GM12865 (cell line): ENCODE measurements at regions not wholly inside any gene's neighbourhood (a gene's known extent, or its start where the extent isn't known, plus 50 kb on each side); places are given as distances from the start of the nearest gene placed in this dataset.

ENCODE experiments used
- DNase-seq: peaks from one replicate; pipeline ENCODE4 v3.0.0; 2010; ENCODE audit warnings: low read depth
- H3K4me3 ChIP-seq: 2 replicates; pipeline ENCODE4 v1.5.1; 2011; ENCODE audit warnings: mild to moderate bottlenecking, low read depth, low read length, control low read depth
- CTCF ChIP-seq: IDR thresholded peaks from 2 replicates; pipeline ENCODE4 v1.5.1; 2011; ENCODE audit warnings: low read length, control low read depth, low read depth, inconsistent platforms; ENCODE audit not compliant: insufficient read depth; ENCODE audit errors: missing control alignments

DNA sequence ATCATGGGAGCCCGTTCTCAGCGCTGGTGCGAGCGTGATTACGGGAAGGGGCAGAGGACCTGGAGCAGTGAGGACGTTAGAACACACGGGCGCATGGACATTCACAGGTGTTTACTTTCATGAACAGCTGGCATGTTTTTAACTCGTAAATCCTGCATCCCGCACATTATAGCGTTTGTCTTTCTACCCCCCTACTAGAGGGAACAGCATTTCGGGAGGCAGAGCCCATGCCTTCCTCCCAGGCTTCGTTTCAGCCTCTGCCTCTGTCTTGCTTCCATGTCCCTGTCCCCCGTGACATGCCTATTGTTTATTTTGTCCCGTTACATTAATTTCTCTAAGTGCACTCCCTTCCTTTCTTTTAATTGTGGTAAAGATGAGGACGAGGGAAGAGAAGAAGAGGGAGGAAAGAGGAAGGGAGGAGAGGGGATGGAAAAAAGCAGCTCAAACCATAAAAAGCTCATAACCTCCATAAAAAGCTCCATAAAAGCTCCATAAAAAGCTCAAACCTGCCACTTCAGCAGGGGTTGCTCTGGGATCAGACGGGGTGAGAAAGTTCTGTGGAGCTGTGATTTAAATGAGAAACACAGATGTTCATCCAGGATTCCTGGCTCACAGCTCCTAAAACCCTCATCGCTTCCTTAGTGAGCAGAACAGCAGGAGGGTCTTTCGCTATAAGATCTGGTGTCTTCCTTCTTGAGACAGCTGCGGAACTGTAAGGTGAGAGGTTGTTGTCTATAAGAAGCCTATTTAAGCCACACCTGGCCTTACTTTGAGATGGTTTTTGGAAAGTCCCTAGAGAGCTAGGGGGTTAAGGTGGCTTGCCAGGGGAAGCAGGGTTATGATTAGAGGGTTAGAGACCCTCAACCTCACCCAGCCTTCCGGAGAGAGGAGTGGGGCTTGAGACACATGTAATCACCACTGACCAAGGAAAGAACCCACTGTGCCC, 66.6 kb upstream of the SNTG2 start:
- TF ChIP-seq CTCF = no peak
- no peak overlapping the region for H3K4me3 ChIP-seq
- no peak for DNase-seq

GRCh38 chr2:883260-883802, 67.3 kb upstream of the SNTG2 start:
- DNase-seq = no peak
- no peak for TF ChIP-seq CTCF
- H3K4me3 ChIP-seq = no peak overlapping the region

DNA sequence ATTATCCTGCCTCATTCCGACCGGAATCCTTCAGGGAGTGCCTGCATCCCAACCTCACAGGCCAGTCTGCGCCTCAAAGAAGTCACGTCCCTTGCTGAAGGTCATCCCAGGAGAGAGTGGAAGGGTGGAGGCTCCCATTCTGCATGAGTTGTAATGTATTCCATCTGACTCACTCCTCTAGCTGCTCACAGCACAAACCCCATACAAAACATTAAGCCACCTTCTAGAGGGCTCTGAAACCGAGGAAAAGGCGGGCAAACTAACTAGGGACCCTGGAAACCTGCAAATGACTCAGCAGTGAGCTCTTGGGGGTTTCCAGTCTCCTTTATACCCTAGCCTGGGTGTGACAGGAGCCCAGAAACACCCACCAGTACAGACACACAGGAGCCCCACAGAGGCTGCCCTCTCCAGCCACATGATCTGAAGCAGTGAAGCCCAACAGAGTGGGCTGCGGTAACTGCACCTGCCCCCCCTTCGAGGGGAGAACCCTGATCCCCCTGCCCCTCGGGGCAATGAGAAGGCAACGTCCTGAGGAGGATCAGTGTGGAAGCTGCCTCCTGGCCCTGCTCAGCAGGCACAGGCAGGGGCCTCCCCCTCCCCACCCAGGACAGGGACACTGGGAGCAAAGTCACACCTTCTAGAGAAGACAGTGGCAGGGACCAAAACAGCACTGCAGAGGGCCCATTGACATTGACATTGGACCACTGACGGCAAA, 69.3 kb upstream of the SNTG2 start:
- no peak overlapping the region for H3K4me3 ChIP-seq
- DNase-seq = peak; percentile 47
- no peak for TF ChIP-seq CTCF

DNA sequence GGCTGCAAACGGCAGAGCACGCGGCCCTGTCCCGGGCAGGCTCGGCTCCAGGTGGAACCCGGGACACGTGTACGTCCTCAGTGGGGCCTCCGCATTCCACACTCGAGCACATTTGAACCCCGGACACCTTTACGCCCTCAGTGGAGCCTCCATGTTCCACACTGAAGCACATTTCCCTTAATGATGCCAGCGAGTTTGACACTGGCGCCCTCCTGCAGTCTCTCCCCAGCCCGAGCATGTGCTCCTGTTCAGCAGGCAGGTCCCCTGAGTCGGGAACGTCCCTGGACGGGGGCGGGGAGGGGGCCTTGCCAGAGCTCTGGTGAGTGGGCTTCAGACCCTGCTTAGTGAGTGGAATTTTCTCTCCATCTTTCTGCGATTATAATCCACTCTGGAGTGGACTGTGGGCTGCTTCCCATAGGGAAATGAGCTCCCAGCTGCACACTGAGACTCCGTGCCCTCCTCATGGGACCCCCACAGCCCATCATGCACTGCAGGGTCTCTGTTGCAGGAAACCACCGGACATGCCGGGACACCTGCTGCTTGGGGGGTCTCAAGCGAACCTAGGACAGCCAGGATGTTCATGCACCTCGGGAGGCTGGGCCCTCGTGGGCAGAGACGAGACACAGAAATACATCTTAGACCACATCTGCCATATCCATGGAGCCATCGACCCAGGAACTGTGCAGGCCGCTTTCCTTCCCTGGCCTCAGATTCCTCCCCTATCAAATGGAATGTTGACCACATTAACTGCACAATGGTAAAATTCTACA, 70.3 kb upstream of the SNTG2 start:
- no peak overlapping the region for H3K4me3 ChIP-seq
- no peak for DNase-seq
- TF ChIP-seq CTCF = no peak

GRCh38 chr2:879540-879939, 71.1 kb upstream of the SNTG2 start:
- TF ChIP-seq CTCF = no peak
- DNase-seq = no peak
- H3K4me3 ChIP-seq = no peak overlapping the region

- no peak overlapping the region for H3K4me3 ChIP-seq
- no peak for DNase-seq
- TF ChIP-seq CTCF = no peak
These were observed 72.3 kb upstream of the SNTG2 start for GRCh38 chr2:878245-878930.
